ENCODE measurements at regions not wholly inside any gene's neighbourhood (a gene's known extent, or its start where the extent isn't known, plus 50 kb on each side); places are given as distances from the start of the nearest gene placed in this dataset.

DNA sequence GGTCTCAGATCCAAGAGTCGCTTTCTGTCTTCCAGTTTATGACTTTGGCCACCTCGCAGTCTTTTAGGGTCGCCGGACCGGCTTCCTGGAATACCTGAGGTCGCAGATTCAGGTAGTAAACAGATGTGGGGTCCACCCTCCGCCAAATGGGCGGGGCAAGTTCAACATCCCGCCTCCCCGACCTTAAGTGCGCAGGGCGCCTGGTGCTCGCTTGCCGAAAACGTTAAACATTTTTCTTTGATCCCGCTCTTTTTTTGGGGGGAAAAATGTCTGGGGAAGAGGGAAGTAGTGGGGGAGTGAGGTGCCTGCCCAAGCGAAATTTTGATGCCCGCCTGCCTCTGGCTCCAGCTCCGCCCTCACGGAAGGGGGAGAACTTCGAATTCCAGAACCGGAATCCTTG lies 73.9 kb upstream of the TBX5 start:
- TF ChIP-seq CTCF (IDR thresholded peaks at IDR 0.05; ENCODE audit: low read depth, low read length): no peak
- H3K4me3 ChIP-seq (ENCODE audit: low read depth, low read length): peak overlapping the region; percentile 20
- in situ Hi-C loops (cut with HindIII; ENCODE audit: low sequenced_read_pairs): no loop called here
- DNase-seq (ENCODE audit: low read depth, low spot score): no peak

DNA sequence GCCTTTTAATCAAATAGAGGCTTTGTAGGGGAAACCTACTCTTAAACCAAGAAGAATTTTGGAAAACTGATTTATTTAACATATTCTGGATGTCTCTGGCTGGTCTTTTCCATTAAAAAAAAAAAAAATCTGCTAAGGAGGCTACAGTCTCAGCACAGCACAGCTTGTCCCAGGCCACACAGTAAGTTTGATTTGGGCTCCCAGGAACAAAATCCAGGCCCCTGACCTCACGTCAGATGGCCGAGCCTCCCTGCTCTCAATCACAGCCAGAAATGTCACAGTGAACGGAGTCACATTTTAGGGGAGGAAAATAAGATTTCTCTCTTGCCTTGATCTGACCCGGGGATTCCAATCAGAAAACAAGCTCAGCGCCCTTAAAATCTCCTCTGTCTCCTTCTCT lies 72.9 kb upstream of the TBX5 start:
- no peak for TF ChIP-seq CTCF (IDR thresholded peaks at IDR 0.05; ENCODE audit: low read depth, low read length)
- H3K4me3 ChIP-seq (ENCODE audit: low read depth, low read length): no peak overlapping the region
- no peak for DNase-seq (ENCODE audit: low read depth, low spot score)
- in situ Hi-C loops (cut with HindIII; ENCODE audit: low sequenced_read_pairs): no loop called here

DNA sequence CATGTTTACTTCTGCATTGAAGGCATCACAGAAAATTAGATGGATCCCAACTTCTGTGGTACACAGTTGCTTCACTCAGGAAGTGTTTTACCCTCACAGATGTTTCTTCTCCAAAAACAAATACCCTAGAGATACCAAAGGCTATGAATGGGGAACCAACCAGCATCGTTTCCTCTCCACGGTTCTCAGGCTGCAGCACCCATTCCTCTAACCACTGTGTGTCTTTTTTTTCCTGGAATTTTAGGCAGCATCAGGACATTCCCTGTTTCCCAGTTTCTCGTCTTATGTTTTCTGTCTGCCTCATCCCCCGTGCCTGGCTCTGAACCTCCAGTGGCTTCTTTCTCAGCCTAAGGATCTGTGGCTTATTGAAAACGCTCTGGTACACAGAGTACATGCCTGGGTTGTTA lies 72.0 kb upstream of the TBX5 start:
- no peak overlapping the region for H3K4me3 ChIP-seq (ENCODE audit: low read depth, low read length)
- in situ Hi-C loops (cut with HindIII; ENCODE audit: low sequenced_read_pairs): no loop called here
- no peak for TF ChIP-seq CTCF (IDR thresholded peaks at IDR 0.05; ENCODE audit: low read depth, low read length)
- no peak for DNase-seq (ENCODE audit: low read depth, low spot score)

DNA sequence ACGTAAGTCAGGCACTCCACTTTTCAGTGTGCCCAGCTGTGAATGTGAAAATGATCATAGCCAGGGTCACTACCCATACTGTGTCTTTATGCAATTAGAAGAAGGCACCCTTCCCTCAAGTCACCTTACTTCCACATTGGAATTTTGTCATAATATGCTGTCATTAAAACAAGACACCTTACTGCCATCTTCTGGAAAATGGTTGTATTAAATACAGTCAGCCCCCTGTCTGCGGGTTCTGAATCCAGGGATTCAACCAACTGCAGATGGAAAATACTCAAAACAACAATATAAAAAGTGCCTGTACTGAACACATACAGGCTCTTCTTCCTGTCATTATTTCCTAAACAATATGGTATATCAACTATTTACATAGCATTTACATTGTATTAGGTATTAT lies 70.2 kb upstream of the TBX5 start:
- peak; percentile 9 for DNase-seq (ENCODE audit: low read depth, low spot score)
- in situ Hi-C loops (cut with HindIII; ENCODE audit: low sequenced_read_pairs): no loop called here
- no peak overlapping the region for H3K4me3 ChIP-seq (ENCODE audit: low read depth, low read length)
- TF ChIP-seq CTCF (IDR thresholded peaks at IDR 0.05; ENCODE audit: low read depth, low read length): peak; percentile 31

DNA sequence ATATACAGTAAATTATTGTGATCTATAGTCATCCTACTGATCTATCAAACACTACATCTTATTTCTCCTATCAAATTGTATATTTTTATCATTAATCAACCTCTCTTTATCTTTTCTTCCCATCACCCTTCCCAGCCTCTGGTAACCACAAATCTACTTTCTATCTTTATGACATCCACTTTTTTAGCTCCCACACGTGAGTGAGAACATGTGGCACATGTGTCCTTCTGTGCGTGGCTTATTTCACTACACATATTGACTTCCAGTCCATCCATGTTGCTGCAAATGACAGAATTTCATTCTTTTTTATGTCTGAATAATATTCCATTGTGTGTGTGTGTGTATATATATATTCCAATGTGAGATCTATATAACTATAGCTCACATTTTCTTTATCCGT lies 67.8 kb upstream of the TBX5 start:
- in situ Hi-C loops (cut with HindIII; ENCODE audit: low sequenced_read_pairs): no loop called here
- no peak for TF ChIP-seq CTCF (IDR thresholded peaks at IDR 0.05; ENCODE audit: low read depth, low read length)
- H3K4me3 ChIP-seq (ENCODE audit: low read depth, low read length): no peak overlapping the region
- DNase-seq (ENCODE audit: low read depth, low spot score): no peak

DNA sequence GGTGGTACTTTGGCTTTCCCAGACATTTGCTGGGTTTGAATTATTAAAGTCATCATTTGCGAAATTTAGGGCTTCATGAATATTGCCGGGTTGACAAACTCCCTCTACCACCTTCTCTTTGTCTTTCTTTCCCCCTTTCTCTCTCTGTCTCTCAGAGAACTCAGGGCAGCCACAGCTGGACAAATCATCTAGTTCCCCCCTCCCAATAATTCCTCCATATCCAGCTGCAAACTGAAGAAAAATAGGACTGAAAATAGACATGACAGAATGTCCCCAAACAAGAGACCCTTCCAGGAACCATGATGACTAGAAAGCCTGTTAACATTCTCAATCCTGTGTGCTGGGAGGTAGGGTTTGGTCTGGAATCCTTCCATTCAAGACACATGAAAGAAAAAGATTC lies 67.1 kb upstream of the TBX5 start:
- DNase-seq (ENCODE audit: low read depth, low spot score): no peak
- H3K4me3 ChIP-seq (ENCODE audit: low read depth, low read length): no peak overlapping the region
- in situ Hi-C loops (cut with HindIII; ENCODE audit: low sequenced_read_pairs): no loop called here
- TF ChIP-seq CTCF (IDR thresholded peaks at IDR 0.05; ENCODE audit: low read depth, low read length): no peak

GRCh38 chr12:114457620-114458019 lies 51.7 kb upstream of the TBX5 start:
- no peak for DNase-seq (ENCODE audit: low read depth, low spot score)
- no peak for TF ChIP-seq CTCF (IDR thresholded peaks at IDR 0.05; ENCODE audit: low read depth, low read length)
- in situ Hi-C loops (cut with HindIII; ENCODE audit: low sequenced_read_pairs): no loop called here
- H3K4me3 ChIP-seq (ENCODE audit: low read depth, low read length): no peak overlapping the region

Measured in astrocyte of the spinal cord (primary cell).